IMR-90 (cell line): ENCODE measurements at regions not wholly inside any gene's neighbourhood (a gene's known extent, or its start where the extent isn't known, plus 50 kb on each side); places are given as distances from the start of the nearest gene placed in this dataset.

Experiments
- CEBPB ChIP-seq: IDR thresholded peaks from 2 replicates; pipeline ENCODE4 v1.6.1; 2012; ENCODE audit warnings: low read depth, low read length, improper control_type of control experiment
- CHD1 ChIP-seq: IDR thresholded peaks from 2 replicates; pipeline ENCODE4 v1.6.1; 2012; ENCODE audit warnings: low read depth, low read length, improper control_type of control experiment
- ELK1 ChIP-seq: fragments of 150-350 bp; IDR thresholded peaks from 2 replicates; pipeline ENCODE4 v1.6.1; 2016; ENCODE audit warnings: low read depth, mild to moderate bottlenecking, low read length, moderate library complexity, borderline replicate concordance
- FOS ChIP-seq: fragments of 150-350 bp; IDR thresholded peaks from 2 replicates; pipeline ENCODE4 v1.6.1; 2016; ENCODE audit warnings: low read depth, low read length
- MAZ ChIP-seq: IDR thresholded peaks from 2 replicates; pipeline ENCODE4 v1.6.1; 2012; ENCODE audit warnings: low read depth, mild to moderate bottlenecking, low read length, improper control_type of control experiment, moderate library complexity, borderline replicate concordance
- MXI1 ChIP-seq: IDR thresholded peaks from 2 replicates; pipeline ENCODE4 v1.6.1; 2012; ENCODE audit warnings: low read depth, mild to moderate bottlenecking, low read length, moderate library complexity, borderline replicate concordance
- NFE2L2 ChIP-seq: fragments of 150-350 bp; IDR thresholded peaks from 2 replicates; pipeline ENCODE4 v1.6.1; 2016; ENCODE audit warnings: low read depth, mild to moderate bottlenecking, low read length
- POLR2A ChIP-seq: IDR thresholded peaks from 2 replicates; pipeline ENCODE4 v1.6.1; 2012; ENCODE audit warnings: mild to moderate bottlenecking, low read depth, low read length
- RAD21 ChIP-seq: IDR thresholded peaks from 2 replicates; pipeline ENCODE4 v1.6.1; 2012; ENCODE audit warnings: low read length, improper control_type of control experiment
- RCOR1 ChIP-seq: IDR thresholded peaks from 2 replicates; pipeline ENCODE4 v1.6.1; 2012; ENCODE audit warnings: mild to moderate bottlenecking, low read length, improper control_type of control experiment; ENCODE audit not compliant: insufficient replicate concordance
- SMC3 ChIP-seq: fragments of 150-350 bp; IDR thresholded peaks from 2 replicates; pipeline ENCODE4 v1.6.1; 2016; ENCODE audit warnings: low read depth, mild to moderate bottlenecking, antibody characterized with exemption, low read length, moderate library complexity
- USF2 ChIP-seq: fragments of 150-350 bp; IDR thresholded peaks from 2 replicates; pipeline ENCODE4 v1.6.1; 2017; ENCODE audit warnings: mild to moderate bottlenecking, antibody characterized with exemption, low read length, low read depth
- TF ChIP-seq, protein P1 (sequence below): conservative IDR thresholded peaks from 2 replicates; pipeline ENCODE4 v1.5.1; 2012; ENCODE audit warnings: mild to moderate bottlenecking, low read depth, low read length, improper control_type of control experiment

- TF ChIP-seq RAD21 = no peak
- TF ChIP-seq, protein P1, sequence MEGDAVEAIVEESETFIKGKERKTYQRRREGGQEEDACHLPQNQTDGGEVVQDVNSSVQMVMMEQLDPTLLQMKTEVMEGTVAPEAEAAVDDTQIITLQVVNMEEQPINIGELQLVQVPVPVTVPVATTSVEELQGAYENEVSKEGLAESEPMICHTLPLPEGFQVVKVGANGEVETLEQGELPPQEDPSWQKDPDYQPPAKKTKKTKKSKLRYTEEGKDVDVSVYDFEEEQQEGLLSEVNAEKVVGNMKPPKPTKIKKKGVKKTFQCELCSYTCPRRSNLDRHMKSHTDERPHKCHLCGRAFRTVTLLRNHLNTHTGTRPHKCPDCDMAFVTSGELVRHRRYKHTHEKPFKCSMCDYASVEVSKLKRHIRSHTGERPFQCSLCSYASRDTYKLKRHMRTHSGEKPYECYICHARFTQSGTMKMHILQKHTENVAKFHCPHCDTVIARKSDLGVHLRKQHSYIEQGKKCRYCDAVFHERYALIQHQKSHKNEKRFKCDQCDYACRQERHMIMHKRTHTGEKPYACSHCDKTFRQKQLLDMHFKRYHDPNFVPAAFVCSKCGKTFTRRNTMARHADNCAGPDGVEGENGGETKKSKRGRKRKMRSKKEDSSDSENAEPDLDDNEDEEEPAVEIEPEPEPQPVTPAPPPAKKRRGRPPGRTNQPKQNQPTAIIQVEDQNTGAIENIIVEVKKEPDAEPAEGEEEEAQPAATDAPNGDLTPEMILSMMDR = no peak
- no peak for TF ChIP-seq POLR2A
- no peak for TF ChIP-seq ELK1
- no peak for TF ChIP-seq MAZ
- no peak for TF ChIP-seq USF2
- no peak for TF ChIP-seq CEBPB
- TF ChIP-seq RCOR1 = no peak
- TF ChIP-seq SMC3 = no peak
- no peak for TF ChIP-seq FOS
- TF ChIP-seq MXI1 = no peak
- no peak for TF ChIP-seq CHD1
- no peak for TF ChIP-seq NFE2L2
These were observed 152.5 kb upstream of the ECI2 start for GRCh38 chr6:4287811-4288244.
